ENCODE measurements at regions not wholly inside any gene's neighbourhood (a gene's known extent, or its start where the extent isn't known, plus 50 kb on each side); places are given as distances from the start of the nearest gene placed in this dataset.

- no peak overlapping the region for H3K4me3 Mint-ChIP-seq (ENCODE audit: low read depth, unreplicated experiment)
Measured at GRCh38 chr10:118458957-118459641, 117.0 kb upstream of the FAM204A start.

GRCh38 chr10:118457824-118458428 lies 115.8 kb upstream of the FAM204A start:
- no peaks in the 10 kb centered on the region for H3K9me3 Mint-ChIP-seq (ENCODE audit: low read depth, unreplicated experiment)
- H3K27me3 Mint-ChIP-seq (ENCODE audit: unreplicated experiment): peaks cover 44% of the 10 kb centered on the region
- no peak overlapping the region for H3K27ac Mint-ChIP-seq (ENCODE audit: unreplicated experiment)
- BruUV-seq (replicated peaks): no TSS peak
- intact Hi-C loops (cut with micrococcal nuclease; ENCODE audit: unreplicated experiment): no loop called here
- no peaks in the 10 kb centered on the region for H3K36me3 Mint-ChIP-seq (ENCODE audit: insufficient read depth, unreplicated experiment)
- no peak for DNase-seq
- H3K4me3 Mint-ChIP-seq (ENCODE audit: low read depth, unreplicated experiment): no peak overlapping the region
- CTCF ChIA-PET: interaction anchor here (0.6 to 1.4 kb wide), 2 partner anchors 345 to 961 kb away, joined by 4 read pairs; no protein-coding TSS in a partner anchor
- no peaks in the 10 kb centered on the region for H3K4me1 Mint-ChIP-seq (ENCODE audit: low read depth, unreplicated experiment)
- no peak for TF ChIP-seq CTCF (IDR thresholded peaks at IDR 0.05; ENCODE audit: unreplicated experiment)

More at GRCh38 chr10:118458957-118459641, 117.0 kb upstream of the FAM204A start:
- intact Hi-C loops (cut with micrococcal nuclease; ENCODE audit: unreplicated experiment): loop anchor here (1.0 kb wide), 1 partner anchor 963 kb away; no protein-coding TSS in a partner anchor
- Mint-ChIP-seq H3K9me3 (ENCODE audit: low read depth, unreplicated experiment) (no peaks in the 10 kb centered on the region), H3K36me3 (ENCODE audit: insufficient read depth, unreplicated experiment) (no peaks in the 10 kb centered on the region), H3K27ac (ENCODE audit: unreplicated experiment) (no peak overlapping the region), H3K4me1 (ENCODE audit: low read depth, unreplicated experiment) (no peaks in the 10 kb centered on the region), H3K27me3 (ENCODE audit: unreplicated experiment) (peaks cover 56% of the 10 kb centered on the region)
- no peak for TF ChIP-seq CTCF (IDR thresholded peaks at IDR 0.05; ENCODE audit: unreplicated experiment)
- BruUV-seq (replicated peaks): no TSS peak
- CTCF ChIA-PET: interaction anchor here (0.6 to 1.4 kb wide), 2 partner anchors 346 to 963 kb away, joined by 4 read pairs; no protein-coding TSS in a partner anchor
- DNase-seq: no peak

- no peaks in the 10 kb centered on the region for H3K4me1 Mint-ChIP-seq (ENCODE audit: low read depth, unreplicated experiment)
- TF ChIP-seq CTCF (IDR thresholded peaks at IDR 0.05; ENCODE audit: unreplicated experiment): no peak
- intact Hi-C loops (cut with micrococcal nuclease; ENCODE audit: unreplicated experiment): no loop called here
- H3K27me3 Mint-ChIP-seq (ENCODE audit: unreplicated experiment): peaks cover 56% of the 10 kb centered on the region
- CTCF ChIA-PET: interaction anchor here (0.6 kb wide), 1 partner anchor 16 kb away, joined by 3 read pairs; no protein-coding TSS in a partner anchor
- H3K27ac Mint-ChIP-seq (ENCODE audit: unreplicated experiment): no peak overlapping the region
- H3K36me3 Mint-ChIP-seq (ENCODE audit: insufficient read depth, unreplicated experiment): no peaks in the 10 kb centered on the region
- BruUV-seq (replicated peaks): no TSS peak
- no peak overlapping the region for H3K4me3 Mint-ChIP-seq (ENCODE audit: low read depth, unreplicated experiment)
- DNase-seq: no peak
- H3K9me3 Mint-ChIP-seq (ENCODE audit: low read depth, unreplicated experiment): no peaks in the 10 kb centered on the region
Measured at GRCh38 chr10:118455181-118455695, 113.1 kb upstream of the FAM204A start.

GRCh38 chr10:118454211-118454610 lies 112.1 kb upstream of the FAM204A start:
- TF ChIP-seq CTCF (IDR thresholded peaks at IDR 0.05; ENCODE audit: unreplicated experiment): no peak
- CTCF ChIA-PET: no interaction called here
- H3K36me3 Mint-ChIP-seq (ENCODE audit: insufficient read depth, unreplicated experiment): no peaks in the 10 kb centered on the region
- H3K27me3 Mint-ChIP-seq (ENCODE audit: unreplicated experiment): peaks cover 65% of the 10 kb centered on the region
- no peak overlapping the region for H3K27ac Mint-ChIP-seq (ENCODE audit: unreplicated experiment)
- no peaks in the 10 kb centered on the region for H3K4me1 Mint-ChIP-seq (ENCODE audit: low read depth, unreplicated experiment)
- H3K9me3 Mint-ChIP-seq (ENCODE audit: low read depth, unreplicated experiment): no peaks in the 10 kb centered on the region
- no peak for DNase-seq
- BruUV-seq (replicated peaks): no TSS peak
- no peak overlapping the region for H3K4me3 Mint-ChIP-seq (ENCODE audit: low read depth, unreplicated experiment)
- intact Hi-C loops (cut with micrococcal nuclease; ENCODE audit: unreplicated experiment): no loop called here

Measured in Calu3 (cell line).